Colonic mucosa (tissue), 4 donors: ENCODE measurements at regions not wholly inside any gene's neighbourhood (a gene's known extent, or its start where the extent isn't known, plus 50 kb on each side); places are given as distances from the start of the nearest gene placed in this dataset.
"Not testable (repeated sequence)": the region's sequence is repeated elsewhere in the genome, so short reads cannot be mapped to it uniquely, and the experiment has no call there.

Experiments
- DNase-seq: peaks from one replicate; pipeline ENCODE4 v3.0.0-alpha.2; 2020
- H3K27ac ChIP-seq: fragments of 200-600 bp; one replicate; pipeline ENCODE4 v1.8.0; 2021
- H3K27me3 ChIP-seq: fragments of 200-600 bp; one replicate; pipeline ENCODE4 v1.8.0; 2021
- H3K36me3 ChIP-seq: fragments of 200-600 bp; one replicate; pipeline ENCODE4 v1.8.0; 2021
- H3K4me1 ChIP-seq: fragments of 200-600 bp; one replicate; pipeline ENCODE4 v1.8.0; 2021; ENCODE audit warnings: mild to moderate bottlenecking
- H3K4me3 ChIP-seq: fragments of 200-600 bp; one replicate; pipeline ENCODE4 v1.8.0; 2021
- H3K9ac ChIP-seq, 2 donors: one replicate each; pipeline ENCODE4 v1.7.0; 2013; ENCODE audit warnings: control low read depth in 2 of 2, low read depth in 2 of 2, low read length in 2 of 2
- H3K9me3 ChIP-seq: fragments of 200-600 bp; one replicate; pipeline ENCODE4 v1.8.0; 2021
- CTCF ChIP-seq: fragments of 200-600 bp; IDR thresholded peaks from one replicate; pipeline ENCODE4 v1.8.0; 2022; ENCODE audit warnings: antibody characterized with exemption, mild to moderate bottlenecking
- intact Hi-C: fragments of 100-400 bp; cut with DNase I; formaldehyde crosslinking; loops from one replicate; pipeline ENCODE4 v1.14.1; 2022
- donor health status: healthy.
- donor health status: DM: no; HTN: no; CAD: no.
- donor health status: DM: no; HTN: no; CAD: no.

- Histone ChIP-seq H3K4me3 (no peak overlapping the region), H3K4me1 (no peaks in the 10 kb centered on the region), H3K9me3 (no peaks in the 10 kb centered on the region), H3K36me3 (no peaks in the 10 kb centered on the region), H3K9ac (no peak overlapping the region), H3K27me3 (no peaks in the 10 kb centered on the region), H3K27ac (no peak overlapping the region)
- no peak for DNase-seq
- TF ChIP-seq CTCF, result no peak
- intact Hi-C loops, result no loop called here
Measured at GRCh38 chr2:175342085-175342484, 160.6 kb upstream of the ATP5MC3 start.

GRCh38 chr2:175330195-175330594, 148.7 kb upstream of the ATP5MC3 start:
- H3K27me3 ChIP-seq, result no peaks in the 10 kb centered on the region
- intact Hi-C loops, result no loop called here
- no peaks in the 10 kb centered on the region for H3K9me3 ChIP-seq
- no peaks in the 10 kb centered on the region for H3K4me1 ChIP-seq
- no peak for TF ChIP-seq CTCF
- H3K36me3 ChIP-seq, result no peaks in the 10 kb centered on the region
- DNase-seq, result no peak
- H3K4me3 ChIP-seq, result no peak overlapping the region
- no peak overlapping the region for H3K9ac ChIP-seq
- no peak overlapping the region for H3K27ac ChIP-seq

- Histone ChIP-seq H3K27ac (no peak overlapping the region), H3K9ac (no peak overlapping the region), H3K4me3 (no peak overlapping the region), H3K9me3 (no peaks in the 10 kb centered on the region), H3K27me3 (no peaks in the 10 kb centered on the region), H3K4me1 (no peaks in the 10 kb centered on the region), H3K36me3 (no peaks in the 10 kb centered on the region)
- no peak for DNase-seq
- TF ChIP-seq CTCF, result no peak
- intact Hi-C loops, result no loop called here
Measured at GRCh38 chr2:175326801-175327200, 145.3 kb upstream of the ATP5MC3 start.

GRCh38 chr2:175326164-175326563, 144.7 kb upstream of the ATP5MC3 start:
- H3K27me3 ChIP-seq, H3K9me3 ChIP-seq, H3K36me3 ChIP-seq, H3K4me1 ChIP-seq, H3K27ac ChIP-seq, intact Hi-C loops, H3K4me3 ChIP-seq, H3K9ac ChIP-seq, DNase-seq: not testable (repeated sequence)

- DNase-seq, result no peak
- H3K9ac ChIP-seq, result no peak overlapping the region
- no peak overlapping the region for H3K27ac ChIP-seq
- no peaks in the 10 kb centered on the region for H3K27me3 ChIP-seq
- H3K4me1 ChIP-seq, result no peaks in the 10 kb centered on the region
- intact Hi-C loops, result no loop called here
- no peak for TF ChIP-seq CTCF
- no peak overlapping the region for H3K4me3 ChIP-seq
- no peaks in the 10 kb centered on the region for H3K9me3 ChIP-seq
- no peaks in the 10 kb centered on the region for H3K36me3 ChIP-seq
Measured at GRCh38 chr2:175323162-175323561, 141.7 kb upstream of the ATP5MC3 start.

- DNase-seq, result no peak
- intact Hi-C loops, result no loop called here
Measured at GRCh38 chr2:175318542-175318941, 137.0 kb upstream of the ATP5MC3 start.

More at GRCh38 chr2:175318542-175318941, 137.0 kb upstream of the ATP5MC3 start:
- Histone ChIP-seq H3K36me3 (no peaks in the 10 kb centered on the region), H3K27me3 (no peaks in the 10 kb centered on the region), H3K9me3 (no peaks in the 10 kb centered on the region), H3K27ac (no peak overlapping the region), H3K4me3 (no peak overlapping the region), H3K4me1 (no peaks in the 10 kb centered on the region), H3K9ac (no peak overlapping the region)
- no peak for TF ChIP-seq CTCF
